ENCODE measurements at regions not wholly inside any gene's neighbourhood (a gene's known extent, or its start where the extent isn't known, plus 50 kb on each side); places are given as distances from the start of the nearest gene placed in this dataset.

GRCh38 chr14:81653626-81654025, 120.0 kb upstream of the SEL1L start:
- DNase-seq: no peak
- no peak overlapping the region for H3K4me3 ChIP-seq
- H3K36me3 ChIP-seq: no peaks in the 10 kb centered on the region
- WGBS, 2 donors (ENCODE audit: low coverage in 1 of 2): 61 to 72% methylated on average over 2 of the region's 2 CpGs
- no peak overlapping the region for H3K27ac ChIP-seq
- no peaks in the 10 kb centered on the region for H3K4me1 ChIP-seq
- no peaks in the 10 kb centered on the region for H3K27me3 ChIP-seq
- H3K9me3 ChIP-seq: no peaks in the 10 kb centered on the region
- intact Hi-C loops (cut with DNase I; ENCODE audit: low total_unique reads): no loop called here
- in situ Hi-C loops (cut with MboI; ENCODE audit: low pct_ligation_motif_present in 1 of 4, low pct_unique_long_range_greater_than_20kb in 1 of 4, low sequenced_read_pairs in 3 of 4): no loop called here
- TF ChIP-seq EP300 (IDR thresholded peaks at IDR 0.05; ENCODE audit: low read depth) (no peak), POLR2A (IDR thresholded peaks at IDR 0.05) (no peak), POLR2AphosphoS5 (IDR thresholded peaks at IDR 0.05) (no peak)
- TF ChIP-seq, protein P1, sequence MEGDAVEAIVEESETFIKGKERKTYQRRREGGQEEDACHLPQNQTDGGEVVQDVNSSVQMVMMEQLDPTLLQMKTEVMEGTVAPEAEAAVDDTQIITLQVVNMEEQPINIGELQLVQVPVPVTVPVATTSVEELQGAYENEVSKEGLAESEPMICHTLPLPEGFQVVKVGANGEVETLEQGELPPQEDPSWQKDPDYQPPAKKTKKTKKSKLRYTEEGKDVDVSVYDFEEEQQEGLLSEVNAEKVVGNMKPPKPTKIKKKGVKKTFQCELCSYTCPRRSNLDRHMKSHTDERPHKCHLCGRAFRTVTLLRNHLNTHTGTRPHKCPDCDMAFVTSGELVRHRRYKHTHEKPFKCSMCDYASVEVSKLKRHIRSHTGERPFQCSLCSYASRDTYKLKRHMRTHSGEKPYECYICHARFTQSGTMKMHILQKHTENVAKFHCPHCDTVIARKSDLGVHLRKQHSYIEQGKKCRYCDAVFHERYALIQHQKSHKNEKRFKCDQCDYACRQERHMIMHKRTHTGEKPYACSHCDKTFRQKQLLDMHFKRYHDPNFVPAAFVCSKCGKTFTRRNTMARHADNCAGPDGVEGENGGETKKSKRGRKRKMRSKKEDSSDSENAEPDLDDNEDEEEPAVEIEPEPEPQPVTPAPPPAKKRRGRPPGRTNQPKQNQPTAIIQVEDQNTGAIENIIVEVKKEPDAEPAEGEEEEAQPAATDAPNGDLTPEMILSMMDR (IDR thresholded peaks at IDR 0.05): no peak

GRCh38 chr14:81655423-81656314, 122.0 kb upstream of the SEL1L start:
- no peaks in the 10 kb centered on the region for H3K36me3 ChIP-seq
- no peaks in the 10 kb centered on the region for H3K4me1 ChIP-seq
- in situ Hi-C loops (cut with MboI; ENCODE audit: low pct_ligation_motif_present in 1 of 4, low pct_unique_long_range_greater_than_20kb in 1 of 4, low sequenced_read_pairs in 3 of 4) (no loop called here), intact Hi-C loops (cut with DNase I; ENCODE audit: low total_unique reads) (no loop called here)
- H3K27ac ChIP-seq: no peak overlapping the region
- WGBS, 2 donors (ENCODE audit: low coverage in 1 of 2): 43 to 63% methylated on average over 4 to 6 of the region's 6 CpGs
- no peak for DNase-seq
- H3K9me3 ChIP-seq: no peaks in the 10 kb centered on the region
- no peak overlapping the region for H3K4me3 ChIP-seq
- TF ChIP-seq EP300 (IDR thresholded peaks at IDR 0.05; ENCODE audit: low read depth) (no peak), POLR2A (IDR thresholded peaks at IDR 0.05) (no peak), POLR2AphosphoS5 (IDR thresholded peaks at IDR 0.05) (no peak)
- TF ChIP-seq, protein P1 (IDR thresholded peaks at IDR 0.05): no peak
- no peaks in the 10 kb centered on the region for H3K27me3 ChIP-seq

GRCh38 chr14:81656811-81657210, 123.2 kb upstream of the SEL1L start:
- Histone ChIP-seq H3K27me3 (no peaks in the 10 kb centered on the region), H3K4me3 (no peak overlapping the region), H3K9me3 (no peaks in the 10 kb centered on the region), H3K4me1 (no peaks in the 10 kb centered on the region), H3K36me3 (no peaks in the 10 kb centered on the region), H3K27ac (no peak overlapping the region)
- in situ Hi-C loops (cut with MboI; ENCODE audit: low pct_ligation_motif_present in 1 of 4, low pct_unique_long_range_greater_than_20kb in 1 of 4, low sequenced_read_pairs in 3 of 4) (no loop called here), intact Hi-C loops (cut with DNase I; ENCODE audit: low total_unique reads) (no loop called here)
- whole genome bisulfite sequencing, 2 donors (ENCODE audit: low coverage in 1 of 2): 37 to 50% methylated on average over 4 of the region's 4 CpGs
- DNase-seq: no peak
- TF ChIP-seq, protein P1 (IDR thresholded peaks at IDR 0.05): no peak
- TF ChIP-seq POLR2A (IDR thresholded peaks at IDR 0.05): no peak
- TF ChIP-seq EP300 (IDR thresholded peaks at IDR 0.05; ENCODE audit: low read depth): no peak

- in situ Hi-C loops (cut with MboI; ENCODE audit: low pct_ligation_motif_present in 1 of 4, low pct_unique_long_range_greater_than_20kb in 1 of 4, low sequenced_read_pairs in 3 of 4): no loop called here
Observed at GRCh38 chr14:81662066-81662465, 128.4 kb upstream of the SEL1L start.

More at GRCh38 chr14:81662066-81662465, 128.4 kb upstream of the SEL1L start:
- TF ChIP-seq, protein P1 (IDR thresholded peaks at IDR 0.05): no peak
- TF ChIP-seq POLR2AphosphoS5 (IDR thresholded peaks at IDR 0.05) (no peak), POLR2A (IDR thresholded peaks at IDR 0.05) (no peak), EP300 (IDR thresholded peaks at IDR 0.05; ENCODE audit: low read depth) (no peak)
- no peaks in the 10 kb centered on the region for H3K9me3 ChIP-seq
- H3K27me3 ChIP-seq: no peaks in the 10 kb centered on the region
- intact Hi-C loops (cut with DNase I; ENCODE audit: low total_unique reads): no loop called here
- no peak overlapping the region for H3K27ac ChIP-seq
- H3K4me1 ChIP-seq: no peaks in the 10 kb centered on the region
- no peak for DNase-seq
- 66% methylated on average over 5 of the region's 5 CpGs; no CpG with 5 or more reads in 1 of the 2 donors for WGBS, 2 donors (ENCODE audit: low coverage in 1 of 2)
- H3K36me3 ChIP-seq: no peaks in the 10 kb centered on the region
- no peak overlapping the region for H3K4me3 ChIP-seq

All from transverse colon (tissue), 4 donors.